Breast epithelium (tissue), 4 donors: ENCODE measurements at regions not wholly inside any gene's neighbourhood (a gene's known extent, or its start where the extent isn't known, plus 50 kb on each side); places are given as distances from the start of the nearest gene placed in this dataset.

Source experiments
- DNase-seq, 2 donors: peaks; one replicate each; pipeline ENCODE4 v3.0.0-alpha.2; 2019; ENCODE audit warnings: low spot score in 2 of 2
- H3K27ac ChIP-seq, 2 donors: fragments of 200-600 bp; sonication (generic) in 1 of 2; one replicate each; pipeline ENCODE4 v1.5.1; 2016 to 2019; ENCODE audit warnings: mild to moderate bottlenecking in 1 of 2
- H3K27me3 ChIP-seq, 2 donors: fragments of 200-600 bp; sonication (generic) in 1 of 2; one replicate each; pipeline versions ENCODE4 v1.5.1 to v1.6.0; 2017 to 2019; ENCODE audit warnings: control low read depth in 1 of 2, mild to moderate bottlenecking in 1 of 2
- H3K36me3 ChIP-seq: fragments of 200-600 bp; one replicate; pipeline ENCODE4 v1.5.1; 2019
- H3K4me1 ChIP-seq, 2 donors: fragments of 200-600 bp; sonication (generic); one replicate each; pipeline ENCODE4 v1.5.1; 2016 to 2019; ENCODE audit warnings: control low read depth in 1 of 2
- H3K4me3 ChIP-seq, 3 donors: fragments of 200-600 bp; sonication (generic); 1 replicate in 2 of 3; 2 replicates in 1 of 3; pipeline ENCODE4 v1.5.1; 2016 to 2019; ENCODE audit warnings: mild to moderate bottlenecking in 3 of 3, moderate library complexity in 2 of 3
- H3K9me3 ChIP-seq, 2 donors: fragments of 200-600 bp; sonication (generic) in 1 of 2; one replicate each; pipeline ENCODE4 v1.5.1; 2016 to 2019; ENCODE audit warnings: control low read depth in 1 of 2
- POLR2A ChIP-seq: fragments of 450-650 bp; IDR thresholded peaks from one replicate; pipeline ENCODE4 v1.6.1; 2016; ENCODE audit warnings: antibody characterized with exemption, mild to moderate bottlenecking, moderate library complexity
- POLR2AphosphoS5 ChIP-seq, 3 donors: sonication (generic); formaldehyde crosslinking; IDR thresholded peaks; one replicate each; pipeline ENCODE4 v1.6.1; 2017; ENCODE audit warnings: antibody characterized with exemption in 3 of 3
- intact Hi-C: fragments of 100-400 bp; cut with DNase I; formaldehyde crosslinking; loops from one replicate; pipeline ENCODE4 v1.15.1; 2023; ENCODE audit warnings: low total_unique reads
- TF ChIP-seq, protein P1 (sequence below), 3 donors: fragments of 450-650 bp; IDR thresholded peaks; one replicate each; pipeline ENCODE4 v1.5.1; 2016 to 2017; ENCODE audit warnings: antibody characterized with exemption in 3 of 3, mild to moderate bottlenecking in 3 of 3, moderate library complexity in 3 of 3

DNA sequence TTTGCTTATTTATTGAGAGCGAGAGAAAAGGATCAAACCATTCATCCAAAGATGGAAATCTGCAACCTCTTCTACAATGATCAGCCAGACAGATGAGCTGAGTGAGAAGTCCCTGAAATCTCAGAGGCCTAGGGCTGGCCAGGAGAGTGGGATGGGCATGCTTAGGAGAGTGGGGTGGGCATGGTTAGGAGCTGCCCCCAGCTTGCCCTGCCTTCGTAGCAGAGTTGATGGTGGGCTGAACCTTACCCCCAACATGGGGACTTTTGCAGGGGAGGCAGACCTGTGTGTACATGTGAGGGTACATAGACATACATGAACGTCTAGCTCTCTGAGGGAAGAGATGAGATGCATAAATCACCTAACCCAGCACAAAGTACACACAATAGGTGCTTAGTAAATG is 95.7 kb upstream of the ESRRB start:
- no peaks in the 10 kb centered on the region for H3K4me1 ChIP-seq
- H3K27ac ChIP-seq, result no peak overlapping the region
- DNase-seq, result no peak
- no peaks in the 10 kb centered on the region for H3K9me3 ChIP-seq
- H3K27me3 ChIP-seq, result no peaks in the 10 kb centered on the region
- no peak overlapping the region for H3K4me3 ChIP-seq
- intact Hi-C loops, result no loop called here
- TF ChIP-seq POLR2AphosphoS5 (IDR thresholded peaks at IDR 0.05), result no peak
- TF ChIP-seq POLR2A, result no peak
- TF ChIP-seq, protein P1, sequence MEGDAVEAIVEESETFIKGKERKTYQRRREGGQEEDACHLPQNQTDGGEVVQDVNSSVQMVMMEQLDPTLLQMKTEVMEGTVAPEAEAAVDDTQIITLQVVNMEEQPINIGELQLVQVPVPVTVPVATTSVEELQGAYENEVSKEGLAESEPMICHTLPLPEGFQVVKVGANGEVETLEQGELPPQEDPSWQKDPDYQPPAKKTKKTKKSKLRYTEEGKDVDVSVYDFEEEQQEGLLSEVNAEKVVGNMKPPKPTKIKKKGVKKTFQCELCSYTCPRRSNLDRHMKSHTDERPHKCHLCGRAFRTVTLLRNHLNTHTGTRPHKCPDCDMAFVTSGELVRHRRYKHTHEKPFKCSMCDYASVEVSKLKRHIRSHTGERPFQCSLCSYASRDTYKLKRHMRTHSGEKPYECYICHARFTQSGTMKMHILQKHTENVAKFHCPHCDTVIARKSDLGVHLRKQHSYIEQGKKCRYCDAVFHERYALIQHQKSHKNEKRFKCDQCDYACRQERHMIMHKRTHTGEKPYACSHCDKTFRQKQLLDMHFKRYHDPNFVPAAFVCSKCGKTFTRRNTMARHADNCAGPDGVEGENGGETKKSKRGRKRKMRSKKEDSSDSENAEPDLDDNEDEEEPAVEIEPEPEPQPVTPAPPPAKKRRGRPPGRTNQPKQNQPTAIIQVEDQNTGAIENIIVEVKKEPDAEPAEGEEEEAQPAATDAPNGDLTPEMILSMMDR (IDR thresholded peaks at IDR 0.05), result no peak
- H3K36me3 ChIP-seq, result no peaks in the 10 kb centered on the region

DNA sequence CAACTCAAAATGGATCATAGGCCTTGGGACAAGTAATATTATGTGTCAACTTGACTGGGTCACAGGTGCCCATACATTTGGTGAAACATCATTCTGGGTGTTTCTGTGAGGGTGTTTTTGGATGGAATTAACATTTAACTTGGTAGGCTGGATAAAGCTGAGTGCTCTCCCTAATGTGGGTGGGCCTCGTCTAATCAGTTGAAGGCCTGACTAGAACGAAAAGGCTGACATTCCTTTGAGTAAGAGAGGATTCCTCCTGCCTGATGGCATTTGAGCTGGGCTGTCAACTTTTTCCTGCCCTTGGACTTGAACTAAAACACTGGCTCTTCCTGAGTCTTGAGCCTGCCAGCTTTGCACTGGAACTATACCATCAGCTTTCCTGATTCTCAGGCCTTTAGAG is 93.4 kb upstream of the ESRRB start:
- H3K27ac ChIP-seq, result no peak overlapping the region
- H3K4me1 ChIP-seq, result no peaks in the 10 kb centered on the region
- no peak for DNase-seq
- H3K36me3 ChIP-seq, result peaks cover 4% of the 10 kb centered on the region
- no peaks in the 10 kb centered on the region for H3K27me3 ChIP-seq
- no peak overlapping the region for H3K4me3 ChIP-seq
- TF ChIP-seq POLR2AphosphoS5 (IDR thresholded peaks at IDR 0.05) (no peak), POLR2A (no peak)
- TF ChIP-seq, protein P1 (IDR thresholded peaks at IDR 0.05), result no peak
- intact Hi-C loops, result no loop called here
- H3K9me3 ChIP-seq, result no peaks in the 10 kb centered on the region

DNA sequence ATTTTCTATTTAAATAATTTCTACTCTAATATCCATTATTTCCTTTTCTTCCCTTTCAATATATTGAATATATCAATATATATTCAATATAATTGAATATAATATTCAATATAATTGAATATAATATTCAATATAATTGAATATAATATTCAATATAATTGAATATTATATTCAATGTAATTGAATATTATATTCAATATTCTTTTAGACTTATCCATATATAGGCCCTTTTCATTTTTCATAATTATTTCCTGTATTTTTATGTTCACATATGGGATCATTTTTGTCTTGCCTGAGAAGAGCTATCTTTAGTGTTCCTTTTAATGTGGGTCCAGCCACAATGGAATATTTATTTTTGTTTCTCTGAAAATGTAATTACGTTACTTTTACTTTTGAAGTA is 88.9 kb upstream of the ESRRB start:
- Histone ChIP-seq H3K36me3 (peaks cover 4% of the 10 kb centered on the region), H3K4me1 (no peaks in the 10 kb centered on the region), H3K9me3 (no peaks in the 10 kb centered on the region), H3K27ac (no peak overlapping the region), H3K4me3 (no peak overlapping the region), H3K27me3 (no peaks in the 10 kb centered on the region)
- DNase-seq, result no peak
- TF ChIP-seq, protein P1 (IDR thresholded peaks at IDR 0.05), result no peak
- TF ChIP-seq POLR2A, result no peak
- no peak for TF ChIP-seq POLR2AphosphoS5 (IDR thresholded peaks at IDR 0.05)
- intact Hi-C loops, result no loop called here

DNA sequence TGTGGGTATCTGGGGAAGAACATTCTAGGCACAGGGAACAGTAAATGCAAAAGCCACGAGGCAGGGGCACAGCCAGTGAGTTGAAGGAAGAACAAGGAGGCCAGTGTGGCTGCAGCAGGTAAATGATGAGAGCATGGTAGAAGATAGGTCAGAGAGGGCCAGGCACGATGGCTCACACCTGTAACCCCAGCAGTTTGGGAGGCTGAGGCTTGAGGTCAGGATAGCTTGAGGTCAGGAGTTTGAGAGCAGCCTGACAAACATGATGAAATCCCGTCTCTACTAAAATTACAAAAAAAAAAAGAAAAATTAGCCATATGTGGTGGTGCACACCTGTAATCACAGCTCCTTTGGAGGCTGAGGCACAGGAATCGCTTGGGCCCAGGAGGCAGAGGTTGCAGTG is 86.7 kb upstream of the ESRRB start:
- Histone ChIP-seq H3K36me3 (peaks cover 4% of the 10 kb centered on the region), H3K4me3 (no peak overlapping the region), H3K27ac (no peak overlapping the region), H3K9me3 (no peaks in the 10 kb centered on the region), H3K4me1 (no peaks in the 10 kb centered on the region), H3K27me3 (no peaks in the 10 kb centered on the region)
- intact Hi-C loops, result no loop called here
- TF ChIP-seq POLR2A (no peak), POLR2AphosphoS5 (IDR thresholded peaks at IDR 0.05) (no peak)
- TF ChIP-seq, protein P1 (IDR thresholded peaks at IDR 0.05), result no peak
- DNase-seq, result no peak

DNA sequence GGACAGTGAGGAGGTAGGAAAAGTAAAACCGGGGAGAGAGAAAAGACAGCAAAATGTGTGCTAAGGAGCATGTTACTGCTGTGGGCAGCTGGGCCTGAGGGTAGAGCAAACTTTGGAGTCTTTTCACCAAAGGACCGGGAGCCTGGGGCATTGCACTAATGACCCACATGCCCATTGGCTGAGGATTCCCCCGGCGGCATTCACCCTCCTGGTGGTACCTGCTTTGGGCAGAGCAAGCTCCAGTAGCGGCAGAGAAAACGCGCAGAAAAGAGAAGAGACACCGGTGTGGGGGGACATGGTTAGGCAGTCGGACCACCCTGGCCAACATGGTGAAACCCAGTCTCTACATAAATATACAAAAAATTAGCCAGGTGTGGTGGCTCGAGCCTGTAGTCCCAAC is 83.4 kb upstream of the ESRRB start:
- Histone ChIP-seq H3K9me3 (no peaks in the 10 kb centered on the region), H3K36me3 (no peaks in the 10 kb centered on the region), H3K4me1 (no peaks in the 10 kb centered on the region), H3K27me3 (no peaks in the 10 kb centered on the region), H3K27ac (no peak overlapping the region), H3K4me3 (no peak overlapping the region)
- intact Hi-C loops, result no loop called here
- TF ChIP-seq, protein P1 (IDR thresholded peaks at IDR 0.05), result no peak
- no peak for TF ChIP-seq POLR2AphosphoS5 (IDR thresholded peaks at IDR 0.05)
- no peak for TF ChIP-seq POLR2A
- DNase-seq, result no peak
